Stromal cell of bone marrow (primary cell): ENCODE measurements at regions not wholly inside any gene's neighbourhood (a gene's known extent, or its start where the extent isn't known, plus 50 kb on each side); places are given as distances from the start of the nearest gene placed in this dataset.

ENCODE experiments used
- DNase-seq: peaks from one replicate; pipeline ENCODE4 v3.0.0-alpha.2; 2012; ENCODE audit warnings: low read depth

DNA sequence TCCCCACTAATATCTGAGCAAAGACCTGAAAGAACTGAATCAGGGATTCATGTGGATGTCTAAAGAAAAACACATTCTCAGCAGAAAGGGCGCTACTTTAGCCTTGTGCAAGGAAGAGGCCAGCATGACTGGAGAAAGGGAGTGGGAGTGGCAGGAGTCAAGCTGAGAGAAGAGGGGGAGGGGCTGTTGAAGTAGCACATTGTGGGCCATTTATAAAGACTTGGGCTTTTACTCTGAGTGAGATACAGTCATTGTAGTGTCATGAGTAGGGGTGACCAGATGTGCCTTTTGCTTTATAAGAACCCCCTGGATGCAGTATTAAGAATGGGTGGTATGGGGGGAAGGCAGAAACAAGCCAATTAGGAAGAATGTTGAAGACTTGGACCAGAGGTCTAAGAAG, 452.8 kb downstream of the ENC1 start:
- no peak for DNase-seq

DNA sequence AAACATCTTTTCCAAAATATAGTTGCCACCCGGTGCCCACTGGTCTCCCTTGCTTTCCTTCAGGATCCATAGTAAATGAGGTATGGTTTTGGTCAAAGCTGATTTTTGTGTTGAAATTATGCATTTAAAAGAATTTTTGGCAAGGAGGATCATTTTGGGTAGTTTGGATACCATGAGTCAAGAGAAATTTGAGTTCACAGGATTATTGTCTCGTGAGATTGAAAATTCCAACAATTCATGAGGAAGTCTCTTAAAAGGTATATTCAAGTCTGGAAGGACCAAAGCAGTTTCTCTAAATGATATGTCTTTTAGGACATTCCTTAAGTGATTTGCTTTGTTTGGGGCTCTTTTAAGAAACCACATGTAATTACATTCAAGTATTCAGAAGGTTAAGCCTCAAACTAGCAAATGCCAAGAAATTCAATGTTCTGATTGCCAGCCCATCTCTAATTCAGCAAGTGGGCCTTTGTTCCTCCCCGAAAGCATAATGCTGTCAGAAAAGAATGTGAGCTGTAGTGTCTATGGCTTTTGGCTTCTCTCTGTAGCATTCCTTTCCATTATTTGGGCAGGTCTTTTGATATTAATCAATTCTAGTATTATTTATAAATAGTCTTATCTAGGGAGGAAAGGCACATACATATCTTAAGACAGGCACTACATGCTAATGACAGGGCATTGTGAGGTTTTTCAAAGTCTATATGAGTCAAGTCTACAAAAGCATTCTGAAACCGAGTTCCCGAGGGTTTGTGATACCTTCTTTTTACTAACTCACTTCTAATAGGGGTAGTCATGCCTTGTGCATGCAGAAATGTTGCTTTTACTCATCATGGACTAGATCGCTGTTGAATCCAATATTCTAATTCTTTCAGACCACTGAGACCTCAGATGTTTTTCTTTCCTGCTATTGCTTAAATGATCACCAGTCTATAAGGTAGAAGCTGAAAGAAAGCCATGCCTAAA, 453.9 kb downstream of the ENC1 start:
- no peak for DNase-seq

DNA sequence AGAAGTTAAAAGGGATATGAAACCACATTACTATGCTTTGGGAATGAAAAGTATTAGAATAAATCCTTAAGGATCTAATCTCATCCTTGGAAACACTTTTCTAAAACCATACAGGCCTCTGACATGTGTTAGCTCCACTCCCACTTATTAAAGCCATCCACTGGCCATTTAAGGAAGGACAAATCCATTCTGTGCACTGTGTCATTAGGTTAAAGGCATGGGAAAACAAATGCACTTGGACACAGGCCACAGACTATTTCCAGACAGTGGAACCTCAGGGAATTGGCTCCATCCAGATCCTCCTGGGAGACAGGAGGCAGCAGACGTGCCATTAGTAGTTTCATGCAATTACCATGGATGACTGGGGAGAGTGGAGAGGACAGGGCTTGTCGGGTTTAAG, 454.9 kb downstream of the ENC1 start:
- no peak for DNase-seq

DNA sequence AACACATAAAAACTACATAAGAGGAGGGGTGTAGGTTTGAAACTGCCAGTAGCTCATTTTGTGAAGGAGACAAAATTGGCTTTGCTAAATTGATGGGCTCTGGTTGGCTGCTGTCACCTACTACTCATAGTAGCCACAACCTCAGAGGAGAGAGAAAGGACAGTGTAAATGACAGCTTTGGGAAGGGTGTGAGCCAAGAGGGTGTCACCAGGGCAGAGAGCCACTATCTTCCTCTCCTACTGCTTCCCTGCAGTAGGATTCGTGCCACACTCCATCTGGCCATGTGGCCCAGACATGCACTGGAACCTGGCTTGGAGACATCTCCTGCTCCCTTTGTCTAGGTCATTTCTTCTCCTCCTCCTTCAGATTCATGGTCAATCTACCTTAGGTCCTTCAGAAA, 455.9 kb downstream of the ENC1 start:
- DNase-seq, result no peak

DNA sequence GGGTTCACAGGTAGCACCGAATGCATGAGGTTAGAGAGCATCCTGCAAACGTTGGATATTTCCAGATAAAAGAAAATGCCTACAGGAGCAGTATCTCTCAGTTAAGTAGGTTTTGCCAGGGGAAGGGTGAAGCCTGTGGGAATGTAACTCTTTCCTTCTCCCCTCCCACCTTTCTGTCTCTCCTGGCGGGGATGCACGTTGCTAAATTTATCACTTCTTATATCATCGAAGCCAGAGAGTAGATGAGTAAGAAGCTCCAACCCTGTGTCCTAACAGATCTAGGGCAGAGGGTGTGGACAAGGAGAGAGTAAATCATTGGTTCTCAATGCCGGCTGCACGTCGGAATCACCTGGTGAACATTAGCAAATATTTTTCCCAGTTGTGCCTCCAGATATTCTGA, 457.5 kb downstream of the ENC1 start:
- DNase-seq, result no peak

DNA sequence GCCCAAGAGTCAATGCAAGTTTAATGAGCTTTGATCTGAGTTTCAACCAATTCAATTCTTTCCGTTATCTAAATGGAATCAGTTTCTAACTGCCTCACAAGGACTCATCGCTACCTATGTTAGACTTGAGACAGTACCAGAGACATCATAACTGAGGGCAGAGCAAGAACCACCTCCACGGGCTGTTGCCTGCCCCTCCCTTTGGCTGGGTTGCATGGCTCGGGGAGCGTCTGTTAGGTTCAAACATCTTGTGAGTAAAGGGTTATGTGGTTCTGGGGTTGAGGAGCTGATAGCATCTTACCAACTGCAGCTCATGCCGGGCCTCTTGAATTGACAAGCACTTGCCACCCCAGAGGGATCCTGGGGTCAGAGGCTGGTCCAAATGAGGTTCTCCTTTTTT, 457.9 kb downstream of the ENC1 start:
- DNase-seq, result no peak

DNA sequence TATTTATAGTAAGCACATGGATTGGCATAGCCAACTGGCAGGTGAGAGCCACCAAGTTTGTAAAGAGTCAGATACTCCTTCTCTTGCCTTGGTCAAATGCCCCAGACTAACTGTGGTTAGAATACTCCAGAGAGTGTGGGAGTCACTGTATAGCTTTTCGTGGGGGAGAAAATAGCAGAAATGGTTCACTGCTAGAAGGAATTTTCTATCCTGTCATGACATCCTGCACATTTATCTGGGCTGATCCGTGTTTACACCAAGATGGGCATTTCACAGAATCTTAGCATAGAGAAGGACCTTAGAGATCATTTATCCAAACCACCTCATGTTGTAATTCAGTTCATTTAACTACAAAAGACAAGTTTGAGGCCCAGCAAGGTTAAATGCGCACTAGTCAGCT, 460.8 kb downstream of the ENC1 start:
- no peak for DNase-seq

DNA sequence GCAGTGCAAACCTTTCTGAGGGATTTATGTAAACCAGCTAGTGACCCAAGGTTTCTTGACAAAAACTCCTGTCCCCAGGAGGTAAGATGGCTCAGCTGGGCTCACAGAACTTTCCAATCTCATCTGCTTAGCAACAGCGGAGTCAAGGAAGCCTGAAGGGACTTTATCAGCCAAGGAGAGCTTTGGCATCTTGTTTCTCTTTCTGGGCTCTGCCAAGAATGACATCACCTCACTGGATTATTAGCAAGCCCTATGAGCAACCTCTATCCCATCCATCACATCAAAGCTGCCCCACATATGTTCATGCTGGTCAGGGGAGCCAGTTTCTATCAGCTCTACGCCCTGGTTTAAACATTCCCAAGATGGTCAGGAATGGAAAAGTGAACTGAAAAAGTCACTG, 461.3 kb downstream of the ENC1 start:
- DNase-seq, result peak; percentile 49

DNA sequence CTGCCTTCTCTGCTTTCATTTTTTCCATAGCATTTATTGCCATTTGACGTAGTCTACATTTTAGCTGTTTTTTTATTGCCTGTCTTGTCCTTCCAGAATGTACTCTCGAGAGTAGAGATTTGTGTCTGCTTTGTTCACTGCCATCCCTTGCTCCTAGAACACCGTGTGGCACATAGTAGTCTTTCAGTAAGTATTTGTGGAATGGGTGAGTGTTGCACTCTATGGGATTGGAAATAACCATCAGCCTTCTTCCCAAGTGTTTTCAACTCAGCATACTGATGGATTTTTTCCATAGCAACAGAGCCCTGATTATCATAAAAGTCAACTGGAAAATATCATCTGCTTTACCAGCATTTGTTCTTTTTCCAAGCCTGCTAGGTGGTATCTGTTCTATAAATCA, 462.6 kb downstream of the ENC1 start:
- DNase-seq, result no peak

DNA sequence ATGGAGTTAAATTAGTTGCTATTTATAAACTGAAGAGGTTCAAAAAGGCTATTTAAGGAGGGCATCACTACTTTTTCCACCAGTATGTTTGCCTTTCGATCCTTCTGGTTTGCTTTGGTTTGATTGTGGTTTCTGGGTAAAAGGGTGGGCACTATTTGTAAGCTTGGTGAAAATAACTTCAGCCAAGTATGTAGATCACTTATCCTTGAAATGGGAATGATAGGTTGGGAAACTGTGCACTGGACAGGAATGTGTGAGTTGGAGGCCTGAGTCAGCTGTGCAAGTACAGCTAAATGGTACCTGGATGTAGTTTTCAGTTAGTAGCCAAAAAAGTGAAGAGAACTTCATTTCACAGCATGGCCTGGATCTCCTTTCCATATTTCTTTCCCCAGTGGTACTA, 466.2 kb downstream of the ENC1 start:
- DNase-seq, result no peak

DNA sequence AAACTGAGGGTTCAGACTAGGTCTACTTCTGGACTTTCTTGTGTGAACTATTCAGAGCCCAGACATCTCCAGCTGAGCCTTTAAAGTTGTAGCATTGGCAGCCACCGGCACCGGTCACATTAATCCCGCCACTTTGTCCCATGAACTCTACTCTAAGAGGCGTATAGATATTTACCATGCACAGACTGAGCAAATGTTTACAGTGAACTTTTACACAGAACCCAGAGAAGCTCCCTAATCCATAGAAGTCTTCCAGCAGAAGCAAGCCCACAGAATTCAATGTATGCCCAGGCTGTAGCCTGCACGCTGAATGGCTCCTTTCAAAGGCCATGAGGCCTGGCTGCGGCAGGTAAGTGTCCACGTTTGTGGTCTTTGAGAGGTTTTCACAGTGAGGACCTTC, 466.9 kb downstream of the ENC1 start:
- no peak for DNase-seq

DNA sequence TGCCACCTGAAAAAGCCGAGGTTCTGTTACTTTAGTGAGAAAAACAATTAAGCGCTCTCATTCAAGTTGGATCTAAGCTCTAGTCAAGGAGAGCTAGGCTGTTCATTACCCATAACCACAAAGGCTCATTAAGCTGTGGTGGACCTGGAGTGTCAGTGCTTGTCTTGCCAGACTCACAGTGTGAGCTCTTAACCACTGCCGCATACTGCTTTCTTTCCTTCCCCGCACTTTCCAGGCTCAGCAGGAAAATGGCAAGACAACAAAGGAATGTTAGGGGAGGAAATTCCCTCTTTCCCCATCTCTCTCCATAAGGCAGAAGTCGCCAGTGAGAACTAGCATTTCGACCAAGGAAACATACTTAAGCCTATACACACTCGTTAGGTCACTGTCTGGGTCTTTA, 467.3 kb downstream of the ENC1 start:
- no peak for DNase-seq

DNA sequence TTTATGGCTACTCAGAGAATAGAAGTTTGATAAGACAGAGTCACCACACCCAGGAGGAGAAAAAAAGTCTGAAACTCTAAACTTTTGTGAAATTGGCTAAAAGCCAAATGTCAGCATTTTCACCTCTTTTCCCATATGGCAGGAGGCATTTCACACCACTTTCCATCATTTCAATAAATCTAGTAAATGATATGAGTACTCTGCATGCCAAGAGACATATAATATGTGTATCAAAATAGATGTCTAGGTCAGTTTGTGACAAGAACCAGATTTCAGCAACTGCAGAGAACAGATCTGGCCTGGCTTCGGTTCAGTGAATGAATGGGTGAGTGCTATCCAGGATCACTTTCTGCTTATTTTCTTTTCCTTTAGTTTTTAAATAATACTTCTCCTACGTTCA, 470.8 kb downstream of the ENC1 start:
- DNase-seq, result no peak

DNA sequence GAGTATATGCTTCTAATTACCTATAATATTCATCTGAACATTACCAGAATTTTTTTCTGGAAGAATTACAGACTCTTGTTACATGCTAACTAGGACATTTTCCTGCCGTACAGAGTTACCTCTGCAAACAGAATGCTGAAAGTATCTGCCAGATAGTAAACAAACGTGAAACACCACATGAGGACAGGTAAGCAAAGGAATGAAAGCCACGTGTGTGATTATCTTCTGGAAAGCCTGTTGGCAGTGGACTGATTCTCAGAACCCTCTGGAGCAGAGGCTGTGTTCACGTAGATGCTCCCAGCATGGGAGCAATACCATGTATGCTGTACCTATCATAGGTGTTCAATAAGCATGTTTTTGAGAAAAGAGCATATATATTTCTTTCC, 472.6 kb downstream of the ENC1 start:
- no peak for DNase-seq

DNA sequence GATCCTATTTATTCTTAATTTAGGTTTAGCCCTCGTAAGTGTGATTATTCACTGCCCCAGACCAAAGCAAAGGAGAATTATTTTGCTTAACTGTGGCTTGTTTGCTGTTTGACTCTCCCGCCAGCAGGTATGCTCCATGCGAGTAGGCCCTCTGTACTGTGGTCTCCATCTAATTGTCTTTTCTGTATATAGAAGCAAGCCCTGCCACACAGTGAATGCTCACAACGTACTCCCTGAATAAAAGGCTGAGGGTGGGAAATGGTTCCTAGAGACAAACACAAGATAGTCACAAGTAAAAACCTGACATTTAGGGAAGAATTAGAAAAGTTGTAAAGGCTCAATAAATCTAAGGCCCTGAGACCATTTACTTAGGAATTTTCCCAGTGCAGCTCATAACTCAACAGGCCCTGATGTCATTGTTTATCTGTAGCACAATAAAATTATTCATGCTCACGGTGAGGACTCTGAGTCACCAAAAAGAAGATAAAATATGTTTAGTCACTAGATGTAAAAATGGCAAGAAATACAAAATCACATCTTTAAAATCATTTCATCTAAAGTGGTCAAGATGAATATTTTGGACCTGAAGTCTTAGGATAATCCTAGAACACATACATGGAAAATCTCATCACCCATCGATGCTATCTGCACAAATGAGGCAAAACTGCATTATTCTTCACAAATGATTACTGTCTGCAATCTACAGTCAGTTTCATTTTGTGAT, 473.2 kb downstream of the ENC1 start:
- peak; percentile 54 for DNase-seq

DNA sequence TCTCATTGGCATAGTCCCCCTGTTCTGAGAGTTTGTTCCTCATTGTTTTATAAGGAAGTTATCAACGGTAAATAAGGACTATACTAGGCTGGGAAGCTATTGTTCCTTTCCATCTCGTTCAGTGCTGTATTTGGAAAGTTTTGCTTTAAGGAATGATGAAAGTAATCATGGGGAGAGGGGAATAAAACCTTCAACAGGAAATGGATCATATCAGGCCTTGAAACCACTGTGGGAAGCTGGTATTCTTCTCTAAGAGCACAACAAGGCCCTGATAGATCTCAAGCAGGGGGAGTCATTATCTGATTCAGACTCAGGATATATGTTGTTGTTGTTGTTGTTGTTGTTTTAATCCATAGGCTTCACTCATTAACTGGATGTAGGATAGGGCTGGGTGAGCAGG, 474.5 kb downstream of the ENC1 start:
- DNase-seq, result no peak

DNA sequence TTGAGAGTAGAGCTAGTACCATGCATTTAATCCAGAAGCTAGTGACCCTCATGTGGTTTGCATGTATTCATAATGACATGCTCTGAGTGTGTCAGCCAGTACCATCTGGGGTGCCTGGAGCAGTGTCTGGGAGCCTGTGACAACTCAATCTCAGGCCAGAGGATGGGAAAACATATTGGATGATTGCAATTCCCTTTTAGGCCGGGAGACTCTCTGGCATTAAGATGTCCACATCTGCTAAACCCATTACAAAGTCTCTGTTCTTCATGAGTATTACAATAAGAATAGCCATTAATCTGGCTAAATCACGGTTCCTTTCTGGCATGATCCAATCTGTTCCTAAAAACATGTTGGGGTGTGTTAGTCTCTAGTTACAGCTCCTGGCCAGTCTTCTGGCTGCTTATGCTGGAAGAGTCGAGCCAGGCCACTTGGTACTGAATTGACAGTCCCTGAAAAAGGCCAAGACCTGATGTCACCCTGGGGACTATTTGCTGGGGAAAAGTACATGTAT, 475.7 kb downstream of the ENC1 start:
- no peak for DNase-seq

DNA sequence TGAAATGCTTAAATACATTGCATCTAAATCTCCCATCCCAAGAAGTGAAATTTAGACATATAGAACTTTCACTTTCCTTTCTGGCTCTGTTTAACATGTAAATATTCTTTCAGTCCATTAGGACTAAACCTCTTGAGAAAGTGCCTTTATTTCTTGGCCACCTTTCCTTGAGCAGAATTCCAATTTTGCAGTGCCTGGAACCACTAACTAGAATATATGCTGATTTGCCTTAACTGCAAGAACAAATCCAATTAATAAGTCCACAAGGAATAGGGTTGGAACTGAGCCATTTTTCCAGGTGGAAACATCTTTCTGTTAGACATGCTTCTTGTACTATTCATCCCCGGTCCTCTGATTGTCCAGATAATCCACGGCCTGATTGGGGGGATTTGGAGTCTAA, 478.0 kb downstream of the ENC1 start:
- DNase-seq, result no peak

DNA sequence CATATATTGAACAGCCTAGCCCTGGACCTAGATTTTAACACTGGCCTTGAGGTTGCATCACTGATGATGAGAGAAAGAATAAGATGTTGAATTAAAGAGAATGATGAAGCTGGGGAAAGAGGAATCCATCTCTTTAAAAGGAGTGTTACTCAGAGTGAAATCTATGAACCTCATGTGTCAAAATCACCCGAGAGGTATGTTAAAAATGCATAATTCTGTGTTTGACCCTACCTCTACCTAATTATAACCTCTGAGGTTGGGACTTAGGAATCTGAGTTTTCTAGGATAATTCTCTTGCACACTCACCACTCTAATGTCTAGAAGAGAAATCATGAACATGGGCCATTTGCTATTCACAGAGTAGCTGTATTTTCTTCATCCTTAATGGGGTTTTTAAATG, 479.4 kb downstream of the ENC1 start:
- no peak for DNase-seq

DNA sequence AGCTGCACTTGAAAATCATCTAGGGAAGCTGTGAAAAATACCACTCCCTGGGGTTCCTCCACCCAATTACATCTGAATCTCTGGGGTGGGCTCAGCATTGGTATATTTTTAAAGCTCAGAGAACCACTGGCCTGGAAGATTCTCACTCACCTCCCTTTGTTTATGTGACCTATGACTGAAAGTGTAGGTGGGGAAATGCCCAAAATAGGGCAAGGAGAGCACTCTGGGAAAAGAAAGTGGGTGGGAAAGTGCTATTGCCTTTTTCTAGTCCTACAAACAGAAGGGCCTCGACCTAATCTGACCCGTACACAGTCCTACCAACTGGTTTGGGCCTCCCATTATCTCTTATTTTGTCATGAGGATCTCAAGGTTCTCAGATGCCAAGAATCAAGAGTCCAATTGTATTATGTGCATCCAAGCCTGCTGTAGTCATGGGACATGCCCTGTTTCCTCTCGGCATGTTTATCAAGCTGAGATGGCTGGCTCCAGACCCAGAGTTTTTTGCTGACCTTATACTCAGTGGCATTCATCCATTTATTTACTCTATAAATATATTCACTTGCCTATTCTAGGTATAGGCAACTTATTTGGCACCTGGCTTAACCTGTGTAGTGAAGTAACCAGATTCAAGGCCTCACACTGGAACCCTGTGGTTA, 483.7 kb downstream of the ENC1 start:
- DNase-seq, result no peak

DNA sequence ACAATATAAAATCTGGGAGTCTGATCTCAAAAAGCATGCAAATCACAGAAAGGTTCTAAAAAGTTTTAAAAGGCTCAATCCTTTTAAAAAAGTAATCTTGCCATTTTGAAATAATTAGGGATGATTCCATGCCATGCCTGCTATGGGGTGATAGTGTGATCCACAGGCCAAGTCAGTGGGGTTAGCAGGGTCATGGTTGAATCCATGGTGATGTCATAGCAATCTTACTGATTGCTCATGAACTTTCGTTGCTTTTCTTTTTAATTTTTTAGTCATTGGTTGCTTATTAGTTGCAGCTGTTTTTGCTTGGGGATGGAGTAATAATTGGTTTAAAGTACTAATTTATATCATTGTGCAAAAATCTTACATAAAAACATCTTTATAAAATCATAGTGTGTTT, 485.0 kb downstream of the ENC1 start:
- no peak for DNase-seq

DNA sequence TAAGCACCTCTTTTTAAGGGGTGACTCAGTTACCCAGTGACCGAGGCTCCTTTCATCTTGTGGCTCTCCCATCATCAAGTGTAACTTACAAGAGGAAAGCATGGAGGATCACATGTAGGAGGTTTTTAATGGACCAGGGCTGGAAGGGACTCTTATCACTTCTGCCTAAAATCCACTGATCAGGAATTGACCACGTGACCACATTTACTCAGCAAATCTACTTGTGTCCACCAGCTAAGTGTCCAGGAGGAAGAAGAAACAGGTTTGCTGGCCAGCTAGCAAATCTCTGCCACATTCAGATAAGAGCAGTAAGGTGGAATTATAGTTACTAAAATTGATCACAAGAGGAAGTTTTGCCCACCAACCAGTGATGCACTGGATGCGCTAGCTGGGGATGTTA, 486.0 kb downstream of the ENC1 start:
- no peak for DNase-seq

DNA sequence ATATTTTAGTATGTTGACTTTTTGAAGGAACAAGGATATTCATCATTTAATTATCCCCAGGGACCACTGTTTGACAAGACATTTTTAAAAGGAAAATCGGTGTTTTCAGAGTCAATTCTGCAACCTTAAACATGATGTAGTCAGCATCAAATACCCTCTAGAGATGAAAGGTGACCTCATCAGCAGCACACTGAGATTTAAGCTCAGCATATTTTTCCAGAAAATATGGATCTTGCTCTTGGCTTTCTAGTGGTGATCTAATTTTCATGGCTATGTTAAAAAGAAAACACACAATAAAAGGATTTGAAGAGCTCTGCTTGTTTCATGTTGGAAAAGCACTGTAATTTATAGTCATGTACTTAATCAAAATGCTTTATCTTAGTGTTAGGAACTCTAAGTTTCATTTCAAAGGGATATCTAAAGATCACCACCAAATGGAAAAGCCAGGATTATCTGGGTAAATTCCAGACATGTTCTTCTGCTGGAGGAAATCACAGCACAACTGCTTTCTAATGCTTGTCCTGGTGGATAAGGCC, 487.2 kb downstream of the ENC1 start:
- no peak for DNase-seq
